GDM1 (cell line): ENCODE measurements at regions not wholly inside any gene's neighbourhood (a gene's known extent, or its start where the extent isn't known, plus 50 kb on each side); places are given as distances from the start of the nearest gene placed in this dataset.
"Not testable (repeated sequence)": the region's sequence is repeated elsewhere in the genome, so short reads cannot be mapped to it uniquely, and the experiment has no call there.

Experiments
- DNase-seq: peaks from one replicate; lab custom pipeline; 2025; lab: John Stamatoyannopoulos, UW

DNA sequence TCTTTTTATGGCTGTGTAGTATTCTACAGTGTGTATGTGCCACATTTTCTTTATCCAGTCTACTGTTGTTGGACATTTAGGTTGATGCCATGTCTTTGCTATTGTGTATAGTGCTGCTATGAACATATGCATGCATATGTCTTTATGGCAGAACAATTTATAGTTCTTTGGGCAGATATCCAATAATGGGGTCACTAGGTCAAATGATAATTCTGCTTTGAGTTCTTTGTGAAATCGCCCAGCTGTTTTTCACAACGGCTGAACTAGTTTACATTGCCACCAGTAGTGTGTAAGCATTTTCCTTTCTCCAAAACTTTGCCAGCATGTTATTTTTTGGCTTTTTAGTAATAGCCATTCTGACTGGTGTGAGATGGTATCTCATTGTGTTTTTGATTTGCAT lies 214.8 kb upstream of the TMEM229A start:
- no peak for DNase-seq

DNA sequence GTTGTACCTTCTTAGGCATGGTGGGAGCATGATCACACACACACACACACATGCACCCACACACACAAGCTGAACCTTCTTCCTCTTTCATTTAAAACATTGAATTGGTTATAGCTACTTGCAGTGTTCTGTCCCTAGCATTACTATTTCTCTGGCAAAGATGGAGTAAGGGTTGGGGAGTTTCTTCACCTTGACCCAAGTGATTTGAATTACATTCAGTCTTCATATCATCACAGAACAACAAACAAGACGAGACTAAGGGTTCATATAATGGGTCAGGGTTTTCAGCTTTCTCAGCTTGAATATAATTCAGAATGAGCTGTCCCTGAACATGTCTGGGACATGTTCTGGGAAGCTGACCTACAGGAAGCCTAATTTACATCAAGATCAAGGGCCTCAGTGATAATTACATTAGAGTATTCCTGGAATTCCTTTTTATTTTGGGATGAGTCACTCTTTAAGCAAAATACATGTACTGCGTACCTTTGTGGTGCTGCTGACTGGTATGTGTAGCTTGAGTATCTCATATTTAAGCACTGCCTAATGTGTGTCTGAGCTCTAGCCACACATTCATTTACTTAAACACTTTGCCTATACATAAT lies 213.5 kb upstream of the TMEM229A start:
- DNase-seq = peak; percentile 13

DNA sequence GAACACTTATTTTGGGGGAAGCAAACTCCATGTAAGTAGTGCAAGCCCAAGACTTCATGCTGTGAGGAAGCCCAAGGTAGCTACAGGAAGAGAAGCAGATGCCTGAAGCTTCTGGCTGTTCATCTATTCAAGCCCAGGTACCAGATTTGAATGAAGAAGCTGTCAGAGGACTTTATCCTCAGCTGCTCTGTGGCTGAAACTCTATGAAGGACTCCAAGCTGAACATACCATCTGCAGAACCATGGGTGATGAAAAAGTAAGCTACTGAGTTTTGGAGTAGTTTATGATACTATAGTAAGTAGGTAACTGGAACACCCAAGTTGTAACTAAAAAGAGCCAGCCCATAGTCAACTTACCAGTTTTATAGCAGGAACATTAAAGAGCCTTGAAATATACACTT lies 211.6 kb upstream of the TMEM229A start:
- not testable (repeated sequence) for DNase-seq

DNA sequence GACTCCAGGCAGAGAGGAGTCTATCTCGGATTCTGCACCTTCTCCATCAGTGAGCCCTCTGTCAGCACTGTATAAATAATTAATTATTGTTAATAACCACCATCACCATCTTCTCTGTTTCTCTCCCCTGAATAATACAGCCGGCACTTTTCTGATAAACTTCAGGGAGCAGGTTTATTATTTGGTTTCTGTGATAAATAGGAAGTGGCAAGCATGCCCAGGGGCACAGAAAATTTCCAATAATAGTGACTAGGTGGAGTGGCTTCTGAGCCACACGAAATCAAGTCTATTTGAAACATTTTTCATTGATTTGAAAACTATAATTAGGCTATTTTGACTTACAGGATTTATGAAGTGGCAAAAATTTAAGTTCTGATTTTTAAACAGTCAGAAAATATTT lies 186.8 kb upstream of the TMEM229A start:
- DNase-seq = no peak

DNA sequence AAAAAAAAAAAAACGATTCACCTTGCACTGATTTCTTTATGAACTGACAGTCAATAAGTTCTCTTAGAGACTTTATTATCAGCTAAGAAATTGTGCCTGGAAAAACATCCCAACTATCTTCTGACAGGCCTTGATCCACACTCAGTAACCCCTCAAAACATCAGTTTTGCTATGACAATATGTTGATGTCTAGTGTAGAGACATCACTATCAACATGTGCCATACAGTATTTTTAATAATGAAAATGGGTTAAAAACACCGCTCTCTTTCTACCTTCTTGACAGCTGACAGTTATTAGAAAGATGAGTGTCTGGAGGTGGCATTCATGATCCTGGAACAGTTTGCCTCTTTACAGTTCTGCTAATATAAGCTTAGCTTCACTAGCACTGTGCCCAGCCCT lies 175.8 kb upstream of the TMEM229A start:
- no peak for DNase-seq

DNA sequence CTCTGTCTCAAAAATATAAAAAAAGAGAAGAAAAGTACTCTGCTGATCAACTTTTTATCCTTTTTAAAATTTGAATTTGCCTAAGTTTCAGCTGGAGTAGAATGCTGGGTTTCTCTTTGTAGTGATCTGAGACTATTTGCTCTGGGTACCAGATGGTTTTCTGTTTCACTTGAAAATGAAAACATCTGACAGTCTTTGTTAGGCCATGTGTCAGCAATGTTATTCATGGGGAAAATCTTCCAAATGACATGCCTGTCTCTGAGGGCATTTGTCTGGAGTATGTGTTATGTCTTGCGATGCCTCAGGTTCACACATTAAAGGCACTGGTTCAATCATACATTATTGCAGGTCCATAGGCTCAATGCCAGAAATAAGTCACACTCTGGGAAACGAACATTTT lies 175.3 kb upstream of the TMEM229A start:
- no peak for DNase-seq

DNA sequence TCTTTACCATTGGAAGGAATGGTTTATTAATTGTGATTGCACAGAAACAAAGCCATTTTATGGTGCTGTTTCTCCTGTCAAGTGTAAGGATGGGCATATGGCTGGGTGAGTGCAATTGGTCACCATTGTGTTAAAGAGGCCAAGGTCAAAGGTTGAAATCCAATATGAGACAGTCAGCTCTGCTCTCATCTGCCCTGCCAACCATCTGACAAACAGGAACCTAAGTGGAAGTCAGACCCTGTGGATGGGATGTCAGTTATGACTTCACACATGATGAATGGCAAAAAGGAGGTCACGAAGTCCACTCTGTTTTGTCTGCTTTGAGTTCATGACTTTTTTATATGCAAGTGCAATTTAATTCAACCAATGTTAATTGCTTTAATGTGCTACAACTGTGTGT lies 172.7 kb upstream of the TMEM229A start:
- DNase-seq = no peak

DNA sequence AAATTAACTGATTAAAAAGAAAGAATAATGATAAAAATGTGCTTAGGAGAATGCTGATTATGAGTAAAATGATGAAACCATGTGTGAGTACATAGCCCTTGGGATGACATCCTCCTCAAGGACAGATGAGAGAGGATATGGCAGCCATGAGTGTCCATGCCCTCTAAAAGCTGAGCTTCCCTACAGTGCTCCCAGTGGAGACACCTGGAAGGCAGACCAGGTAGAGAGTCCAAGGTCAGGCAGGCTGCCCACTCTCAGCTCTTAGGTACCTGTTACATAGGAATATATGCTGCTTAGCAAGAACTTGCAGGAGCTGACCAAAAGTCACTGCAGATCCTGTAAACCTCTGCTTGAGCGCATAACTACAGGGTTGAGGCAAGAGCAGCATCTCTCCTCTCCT lies 169.7 kb upstream of the TMEM229A start:
- no peak for DNase-seq

DNA sequence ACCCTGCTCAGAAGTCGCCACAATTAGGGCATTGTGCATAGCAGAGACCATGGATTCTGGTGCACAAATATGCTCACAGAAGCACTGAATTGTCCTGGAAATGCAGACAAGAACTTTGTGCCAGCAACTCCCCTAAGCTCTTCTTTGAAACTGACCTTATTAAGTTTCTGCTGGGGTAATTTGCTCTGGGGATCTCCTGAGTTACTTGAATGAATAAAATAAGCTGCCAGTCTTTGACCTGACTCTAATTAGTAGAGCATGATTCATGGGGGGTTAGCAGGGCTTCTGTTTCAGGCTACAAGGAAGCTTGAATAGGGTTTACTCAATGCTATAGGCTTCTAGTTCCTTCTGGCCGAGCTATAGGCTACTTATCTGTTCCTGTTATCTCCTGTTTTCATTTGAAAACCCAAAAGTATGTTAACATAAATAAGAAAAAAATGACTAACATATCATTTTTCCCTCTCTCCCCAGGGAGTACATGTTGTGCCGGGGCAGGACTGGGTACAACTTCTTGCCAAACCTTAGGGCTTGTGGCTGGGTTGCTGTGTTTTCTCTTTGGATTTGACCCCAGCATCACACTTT lies 169.0 kb upstream of the TMEM229A start:
- DNase-seq = no peak

DNA sequence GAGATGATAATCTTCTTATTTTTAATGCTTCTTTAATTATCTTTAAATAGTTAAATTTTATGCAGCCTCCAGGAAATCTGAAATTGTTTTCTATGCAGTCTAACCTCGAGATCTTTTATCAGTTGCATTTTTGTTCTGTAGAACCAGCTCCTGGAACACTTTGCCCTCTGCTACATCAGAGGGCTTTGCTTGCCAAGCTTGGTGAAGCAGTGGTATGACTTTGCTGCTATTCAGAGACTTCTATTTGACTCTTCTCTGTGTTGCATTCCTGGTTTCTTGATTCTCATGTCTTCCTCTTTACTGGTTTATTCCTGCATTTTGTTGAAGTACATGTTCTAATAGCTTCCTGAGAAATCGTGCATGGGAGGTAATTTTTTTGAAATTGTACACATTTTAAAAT lies 163.7 kb upstream of the TMEM229A start:
- DNase-seq = no peak

DNA sequence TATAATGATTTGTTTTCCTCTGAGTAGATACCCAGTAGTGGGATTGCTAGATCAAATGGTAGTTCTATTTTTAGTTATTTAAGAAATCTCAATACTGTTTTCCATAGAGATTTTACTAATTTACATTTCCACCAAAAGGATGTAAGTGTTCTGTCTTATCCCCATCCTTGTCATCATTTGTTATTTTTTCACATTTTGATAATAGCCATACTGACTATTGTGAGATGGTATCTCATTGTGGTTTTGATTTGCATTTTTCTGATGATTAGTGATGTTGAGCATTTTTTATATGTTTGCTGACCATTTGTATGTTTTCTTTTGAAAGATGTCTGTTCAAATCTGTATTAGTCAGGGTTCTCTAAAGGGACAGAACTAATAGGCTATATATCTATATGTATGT lies 160.0 kb upstream of the TMEM229A start:
- DNase-seq = no peak

DNA sequence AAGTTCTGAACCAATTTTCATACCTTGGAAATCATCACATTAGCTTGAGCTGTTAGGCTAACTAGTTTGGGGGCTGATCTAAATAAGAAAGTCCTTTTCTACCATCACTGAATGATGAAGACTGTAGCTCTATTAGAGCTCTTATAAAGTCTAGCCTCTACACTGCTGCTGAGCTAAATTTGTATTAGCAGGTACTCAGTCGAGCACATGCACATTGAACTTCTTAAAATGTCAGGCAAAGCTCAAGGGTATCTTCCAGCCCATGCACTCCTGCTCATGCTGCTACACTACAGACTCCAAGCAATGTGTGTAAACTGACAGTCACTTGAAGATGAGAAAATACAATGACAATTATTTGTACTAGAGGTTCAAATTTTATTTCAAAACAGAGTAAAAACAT lies 158.8 kb upstream of the TMEM229A start:
- DNase-seq = no peak

DNA sequence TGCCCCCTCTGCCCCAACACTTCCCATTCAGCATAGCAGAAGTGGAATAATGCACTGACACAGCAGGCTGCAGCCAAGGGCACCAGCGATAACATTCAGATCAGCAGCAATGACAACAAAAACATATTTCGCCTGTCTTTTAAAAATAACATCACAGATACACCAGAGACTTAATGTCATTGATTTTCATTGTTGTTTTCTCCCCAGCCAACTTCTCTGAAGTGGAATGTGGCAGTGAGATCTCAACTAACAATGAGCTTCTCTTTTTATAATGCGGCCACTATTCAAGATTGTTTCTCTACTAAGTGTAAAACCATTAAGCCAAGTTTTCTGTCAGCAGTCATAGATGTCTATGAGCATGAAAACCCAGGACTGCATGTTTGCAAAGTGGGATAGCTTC lies 158.2 kb upstream of the TMEM229A start:
- DNase-seq = no peak

DNA sequence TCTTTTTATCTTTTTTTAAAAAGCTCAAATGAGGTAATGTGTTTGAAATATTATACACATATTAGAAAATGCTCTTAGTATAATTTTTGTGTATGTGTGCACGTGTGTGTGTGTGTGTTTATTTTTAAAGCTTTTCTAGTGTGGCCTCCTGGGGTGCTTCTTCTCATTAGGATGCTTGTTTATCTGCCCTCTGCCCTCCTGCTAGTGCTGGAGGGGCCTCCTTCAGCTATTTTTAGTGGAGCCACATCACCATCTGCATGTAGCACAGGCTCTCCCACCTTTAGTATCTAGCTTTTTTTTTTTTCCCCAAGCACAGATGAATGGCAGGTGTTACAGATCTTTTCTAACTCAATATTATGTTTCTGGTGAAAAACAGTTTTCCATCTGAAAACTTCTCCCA lies 155.7 kb upstream of the TMEM229A start:
- no peak for DNase-seq

DNA sequence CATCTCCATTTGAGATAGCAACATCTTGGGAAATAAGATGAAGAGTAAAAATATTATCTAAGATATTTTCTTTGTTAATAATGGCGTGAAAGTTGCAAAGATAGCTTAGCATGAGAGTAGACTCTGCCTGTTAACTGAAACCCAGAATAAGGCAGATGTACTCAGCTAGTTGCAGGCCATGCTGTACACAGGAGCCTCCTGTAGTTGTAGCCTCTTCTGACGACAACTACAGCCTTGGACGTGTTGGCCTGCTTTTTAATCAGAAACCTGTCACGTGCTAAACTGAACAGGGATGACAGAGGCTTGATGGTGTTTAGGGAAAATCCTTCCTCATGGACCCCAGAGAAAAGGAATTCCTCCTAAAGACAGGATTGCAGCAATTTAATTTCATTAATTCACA lies 155.1 kb upstream of the TMEM229A start:
- DNase-seq = no peak

DNA sequence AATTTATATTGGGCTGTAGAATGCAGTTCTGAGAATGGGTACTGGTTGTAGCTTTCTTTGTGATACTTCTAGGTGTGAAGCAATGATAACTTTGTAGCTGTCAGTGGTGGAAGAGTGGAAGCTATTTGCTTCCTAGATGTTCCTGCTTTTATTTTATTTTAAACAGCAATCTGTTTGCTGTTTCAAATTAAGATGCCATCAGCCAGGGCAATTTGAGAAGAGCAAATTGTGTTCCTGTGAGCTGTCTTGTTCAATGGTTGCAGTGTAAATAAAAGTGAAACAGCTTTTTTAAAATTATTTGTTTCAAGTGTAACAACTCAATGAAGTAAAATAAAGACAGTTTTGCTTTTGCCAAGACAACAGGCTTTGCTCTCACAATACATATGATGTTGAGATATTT lies 150.8 kb upstream of the TMEM229A start:
- DNase-seq = no peak

DNA sequence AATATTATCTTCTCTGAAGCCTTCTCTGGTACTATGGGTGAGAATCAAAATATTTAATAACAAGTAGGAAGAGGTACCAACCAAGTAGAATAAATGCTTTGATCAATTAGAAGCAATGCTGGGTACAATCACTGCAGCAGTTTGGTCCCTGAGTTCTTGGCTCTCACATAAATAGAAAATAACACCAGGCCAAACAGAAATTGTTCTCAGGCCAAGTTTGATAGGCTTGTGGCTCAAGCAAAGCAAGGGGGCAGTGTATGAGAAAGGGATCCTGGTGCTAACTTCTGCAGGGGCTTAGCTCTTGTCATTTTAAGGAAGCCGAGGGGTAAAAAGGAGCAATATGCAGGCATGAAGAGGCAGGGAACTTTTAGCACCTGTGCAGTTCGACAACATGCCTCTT lies 146.8 kb upstream of the TMEM229A start:
- no peak for DNase-seq

DNA sequence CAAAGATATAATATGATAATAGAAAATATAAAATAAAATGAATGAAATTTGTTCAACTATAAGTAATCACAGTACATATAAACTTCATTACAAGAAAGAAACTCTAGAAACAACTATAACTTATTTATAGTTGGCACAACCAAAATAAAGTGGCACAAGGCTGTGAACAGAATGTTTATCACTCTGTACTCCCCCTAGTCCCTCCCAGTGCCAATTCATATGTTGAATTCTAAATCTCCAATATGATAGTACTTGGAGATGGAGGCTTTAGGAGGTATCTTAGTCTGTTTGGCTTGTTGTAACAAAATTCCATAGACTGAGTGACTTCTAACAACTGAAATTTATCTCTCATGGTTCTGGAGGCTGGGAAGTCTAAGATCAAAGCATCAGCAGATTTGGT lies 145.0 kb upstream of the TMEM229A start:
- DNase-seq = no peak

DNA sequence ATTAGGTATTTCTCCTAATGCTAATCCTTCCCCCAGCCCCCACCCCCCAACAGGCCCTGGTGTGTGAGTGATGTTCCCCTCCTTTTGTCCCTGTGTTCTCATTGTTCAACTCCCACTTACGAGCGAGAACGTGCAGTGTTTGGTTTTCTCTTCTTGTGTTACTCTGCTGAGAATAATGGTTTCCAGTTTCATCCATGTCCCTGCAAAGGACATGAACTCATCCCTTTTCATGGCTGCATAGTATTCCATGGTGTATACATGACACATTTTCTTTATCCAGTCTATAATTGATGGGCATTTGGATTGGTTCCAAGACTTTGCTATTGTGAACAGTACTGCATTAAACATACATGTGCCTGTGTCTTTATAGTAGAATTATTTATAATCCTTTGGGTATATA lies 138.9 kb upstream of the TMEM229A start:
- DNase-seq = not testable (repeated sequence)

DNA sequence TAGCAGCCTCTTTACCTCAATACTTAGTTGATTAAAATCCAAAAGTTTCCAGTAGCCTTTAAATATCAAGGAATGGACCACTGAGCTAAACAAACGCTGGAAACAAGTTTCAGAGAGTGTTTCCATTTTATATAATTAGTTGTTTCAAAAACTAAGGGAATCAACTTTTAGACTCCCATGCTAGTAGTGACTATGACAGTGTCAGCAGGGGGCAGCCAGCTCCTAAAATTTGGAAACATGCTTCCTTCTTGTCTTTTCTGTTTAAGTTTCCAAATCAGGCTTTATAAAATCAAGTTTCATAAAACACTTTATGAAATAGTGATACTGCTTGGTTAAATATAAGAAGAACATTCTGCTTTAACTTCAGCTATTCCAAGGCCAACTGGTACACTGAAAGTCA lies 138.2 kb upstream of the TMEM229A start:
- DNase-seq = peak; percentile 8

DNA sequence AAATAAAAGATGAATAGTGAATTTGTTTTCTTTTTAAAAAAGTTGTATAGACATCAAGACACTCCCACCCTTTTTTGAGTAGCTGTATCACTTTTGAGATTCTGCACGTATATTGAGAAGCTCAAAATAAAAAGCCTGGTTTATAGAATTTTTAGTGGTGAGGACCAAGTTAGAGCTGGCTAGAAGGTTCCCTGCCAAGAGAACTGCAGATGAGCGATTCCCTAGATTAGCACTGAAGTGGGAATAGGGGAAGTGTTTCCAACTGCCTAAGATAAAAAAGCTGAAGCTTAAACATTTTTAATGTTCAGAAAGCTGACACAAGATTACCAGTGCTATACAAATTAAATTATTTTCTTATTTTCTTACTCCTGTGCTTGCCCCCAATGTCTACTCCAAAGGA lies 135.7 kb upstream of the TMEM229A start:
- DNase-seq = no peak

DNA sequence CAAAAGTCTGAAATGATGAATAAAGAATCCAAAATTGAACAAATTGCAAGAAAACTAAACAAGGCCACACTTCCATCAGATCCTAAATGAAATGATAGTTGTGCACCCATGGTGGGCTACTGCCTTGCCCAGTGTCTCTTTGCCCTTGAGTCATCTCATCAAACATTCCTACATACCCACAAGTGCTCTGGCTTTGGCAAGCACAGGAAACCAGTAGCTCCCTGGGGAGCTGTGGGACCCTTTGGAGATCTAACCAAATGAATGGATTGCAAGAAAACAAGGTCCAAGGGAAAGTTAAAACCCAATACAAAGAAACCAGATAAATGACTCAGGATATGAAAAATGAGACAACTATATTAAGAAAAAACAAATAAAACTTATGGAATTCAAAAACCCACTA lies 129.8 kb upstream of the TMEM229A start:
- no peak for DNase-seq

DNA sequence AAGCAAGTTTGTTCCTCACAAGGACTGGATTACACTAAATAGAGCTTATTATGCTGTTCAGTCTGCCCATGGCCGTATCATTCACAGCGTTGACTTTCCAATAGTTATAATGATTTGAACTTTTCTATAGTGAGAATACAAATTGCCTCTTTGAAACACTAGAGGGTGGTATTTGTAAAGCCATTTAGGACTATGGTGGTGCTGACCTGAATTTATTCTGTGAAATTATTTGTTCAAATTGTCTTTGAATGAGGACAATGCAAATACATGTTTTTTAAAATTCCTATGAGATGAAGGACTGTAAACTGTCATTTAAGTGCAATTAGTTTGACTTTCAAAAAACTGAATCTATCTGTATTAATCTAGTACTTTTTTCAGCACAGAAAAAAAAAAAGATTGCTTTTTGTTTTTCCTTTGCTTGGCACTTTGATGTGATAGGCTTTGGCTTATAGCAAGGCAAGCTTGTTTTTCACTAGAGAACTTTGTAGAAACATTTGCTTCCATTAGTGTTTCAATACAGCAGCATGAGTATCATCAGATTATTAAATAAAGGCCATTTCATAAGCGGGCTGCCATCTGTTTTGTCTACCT lies 122.7 kb upstream of the TMEM229A start:
- DNase-seq = no peak
